ENCODE measurements at regions not wholly inside any gene's neighbourhood (a gene's known extent, or its start where the extent isn't known, plus 50 kb on each side); places are given as distances from the start of the nearest gene placed in this dataset.

- TF ChIP-seq CTCF (conservative IDR thresholded peaks at IDR 0.05; ENCODE audit: low read length) (no peak), EZH2phosphoT487 (IDR thresholded peaks at IDR 0.05; ENCODE audit: borderline replicate concordance) (no peak)
Measured at GRCh38 chr7:121521711-121522400, 125.7 kb upstream of the FAM3C start.

All from Loucy (cell line).